Right lobe of liver (tissue), 4 donors: ENCODE measurements at regions not wholly inside any gene's neighbourhood (a gene's known extent, or its start where the extent isn't known, plus 50 kb on each side); places are given as distances from the start of the nearest gene placed in this dataset.
"Not testable (repeated sequence)": the region's sequence is repeated elsewhere in the genome, so short reads cannot be mapped to it uniquely, and the experiment has no call there.

Experiments used
- POLR2A ChIP-seq: fragments of 450-650 bp; IDR thresholded peaks from one replicate; pipeline ENCODE4 v1.6.1; 2017; ENCODE audit warnings: antibody characterized with exemption, mild to moderate bottlenecking
- TF ChIP-seq, protein P1 (sequence below), 4 donors: fragments of 200-600 bp in 3 of 4; fragments of 450-650 bp in 1 of 4; IDR thresholded peaks; one replicate each; pipeline versions ENCODE4 v1.5.1 to v1.8.0; 2016 to 2022; ENCODE audit warnings: antibody characterized with exemption in 4 of 4, mild to moderate bottlenecking in 2 of 4
- donor health status: DM: no; HTN: no; CAD: no.
- donor health status: DM: no; HTN: no; CAD: no.
- donor health status: DM: no; HTN: yes; CAD: no.

DNA sequence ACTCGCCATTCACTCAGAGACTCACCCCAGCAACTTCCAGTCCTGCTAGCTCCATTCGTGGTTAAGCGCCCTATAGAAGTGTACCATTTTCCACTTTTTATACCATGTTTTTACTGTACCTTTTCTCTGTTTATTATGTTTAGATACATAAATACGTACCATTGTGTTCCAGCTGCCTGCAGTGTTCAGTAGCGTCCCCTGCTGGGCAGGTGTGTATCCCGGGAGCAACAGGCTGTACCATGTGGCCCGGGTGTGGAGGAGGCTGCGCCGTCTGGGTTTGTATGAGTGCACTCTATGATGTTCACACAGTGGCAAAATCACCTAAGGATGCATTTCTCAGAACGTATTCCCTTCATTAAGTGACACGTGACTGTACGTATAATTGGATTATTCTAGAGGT lies 351.5 kb upstream of the FRG1 start:
- TF ChIP-seq, protein P1, sequence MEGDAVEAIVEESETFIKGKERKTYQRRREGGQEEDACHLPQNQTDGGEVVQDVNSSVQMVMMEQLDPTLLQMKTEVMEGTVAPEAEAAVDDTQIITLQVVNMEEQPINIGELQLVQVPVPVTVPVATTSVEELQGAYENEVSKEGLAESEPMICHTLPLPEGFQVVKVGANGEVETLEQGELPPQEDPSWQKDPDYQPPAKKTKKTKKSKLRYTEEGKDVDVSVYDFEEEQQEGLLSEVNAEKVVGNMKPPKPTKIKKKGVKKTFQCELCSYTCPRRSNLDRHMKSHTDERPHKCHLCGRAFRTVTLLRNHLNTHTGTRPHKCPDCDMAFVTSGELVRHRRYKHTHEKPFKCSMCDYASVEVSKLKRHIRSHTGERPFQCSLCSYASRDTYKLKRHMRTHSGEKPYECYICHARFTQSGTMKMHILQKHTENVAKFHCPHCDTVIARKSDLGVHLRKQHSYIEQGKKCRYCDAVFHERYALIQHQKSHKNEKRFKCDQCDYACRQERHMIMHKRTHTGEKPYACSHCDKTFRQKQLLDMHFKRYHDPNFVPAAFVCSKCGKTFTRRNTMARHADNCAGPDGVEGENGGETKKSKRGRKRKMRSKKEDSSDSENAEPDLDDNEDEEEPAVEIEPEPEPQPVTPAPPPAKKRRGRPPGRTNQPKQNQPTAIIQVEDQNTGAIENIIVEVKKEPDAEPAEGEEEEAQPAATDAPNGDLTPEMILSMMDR (IDR thresholded peaks at IDR 0.05): not testable (repeated sequence)
- TF ChIP-seq POLR2A: not testable (repeated sequence)
